ENCODE measurements at regions not wholly inside any gene's neighbourhood (a gene's known extent, or its start where the extent isn't known, plus 50 kb on each side); places are given as distances from the start of the nearest gene placed in this dataset.
A peak's percentile ranks its signal among the peaks of the same experiment; 100 is the strongest.

DNA sequence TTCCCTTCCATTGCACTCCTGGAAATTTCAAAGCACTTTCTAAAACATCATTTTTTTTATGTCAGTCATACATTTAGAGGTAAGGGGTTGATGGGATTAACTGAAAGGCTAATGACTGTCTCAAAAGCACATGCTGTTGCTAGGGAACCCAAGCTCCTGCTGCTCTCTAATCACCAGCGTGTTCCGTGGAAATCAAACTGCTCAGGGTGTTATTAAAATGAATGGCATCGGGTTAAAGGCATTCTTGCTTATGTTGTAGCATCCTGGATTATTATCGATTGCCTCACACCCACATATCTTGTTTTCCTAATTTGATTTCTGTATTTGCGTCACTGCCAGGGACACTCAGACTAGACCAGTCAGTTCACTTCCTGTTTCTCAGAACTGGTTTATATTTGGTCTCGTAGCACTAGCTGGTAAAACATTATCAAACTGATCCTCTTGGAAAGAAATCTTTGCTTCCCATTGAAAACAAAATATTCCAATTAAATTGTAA is 216.5 kb upstream of the MKLN1 start:
- dilution Hi-C loops (cut with MboI; ENCODE audit: extremely low pct_ligation_motif_present, low sequenced_read_pairs) = no loop called here
- H3K4me1 ChIP-seq (ENCODE audit: control insufficient read depth, extremely low read depth, insufficient read depth, low read length) = peaks cover 34% of the 10 kb centered on the region
- H4K20me1 ChIP-seq (replicated peaks; ENCODE audit: control insufficient read depth, extremely low read depth, insufficient read depth, low read length) = no peaks in the 10 kb centered on the region
- DNase-seq (ENCODE audit: low read depth, low spot score) (peak; percentile 91), FAIRE-seq (peak; percentile 83)
- no peaks in the 10 kb centered on the region for H3K36me3 ChIP-seq (ENCODE audit: control insufficient read depth in 2 of 2, extremely low read depth in 1 of 2, insufficient read depth in 2 of 2, low read length in 2 of 2)
- BruUV-seq (replicated peaks) = no TSS peak
- intact Hi-C loops (cut with micrococcal nuclease) = loop anchor here (1.0 to 2.0 kb wide), 3 partner anchors 124 to 370 kb away; partner anchors contain the start of gene MKLN1
- ChIA-PET CTCF (interaction anchor here (2.6 to 2.8 kb wide), 3 partner anchors 13 to 192 kb away, joined by 6 to 12 read pairs (median 7); no protein-coding TSS in a partner anchor), POLR2A (no interaction called here)
- no peaks in the 10 kb centered on the region for H3K9me1 ChIP-seq (replicated peaks; ENCODE audit: control insufficient read depth, extremely low read depth, insufficient read depth, low read length)
- TF ChIP-seq JUN (IDR thresholded peaks at IDR 0.05; ENCODE audit: borderline replicate concordance, insufficient read depth, insufficient read length, low read depth) (peak; percentile 61), EZH2 (IDR thresholded peaks at IDR 0.05; ENCODE audit: borderline replicate concordance, low read depth, low read length, severe bottlenecking) (no peak), FOS (IDR thresholded peaks at IDR 0.05; ENCODE audit: borderline replicate concordance, insufficient read depth, low read length) (peak; percentile 17)
- TF ChIP-seq, protein P1, sequence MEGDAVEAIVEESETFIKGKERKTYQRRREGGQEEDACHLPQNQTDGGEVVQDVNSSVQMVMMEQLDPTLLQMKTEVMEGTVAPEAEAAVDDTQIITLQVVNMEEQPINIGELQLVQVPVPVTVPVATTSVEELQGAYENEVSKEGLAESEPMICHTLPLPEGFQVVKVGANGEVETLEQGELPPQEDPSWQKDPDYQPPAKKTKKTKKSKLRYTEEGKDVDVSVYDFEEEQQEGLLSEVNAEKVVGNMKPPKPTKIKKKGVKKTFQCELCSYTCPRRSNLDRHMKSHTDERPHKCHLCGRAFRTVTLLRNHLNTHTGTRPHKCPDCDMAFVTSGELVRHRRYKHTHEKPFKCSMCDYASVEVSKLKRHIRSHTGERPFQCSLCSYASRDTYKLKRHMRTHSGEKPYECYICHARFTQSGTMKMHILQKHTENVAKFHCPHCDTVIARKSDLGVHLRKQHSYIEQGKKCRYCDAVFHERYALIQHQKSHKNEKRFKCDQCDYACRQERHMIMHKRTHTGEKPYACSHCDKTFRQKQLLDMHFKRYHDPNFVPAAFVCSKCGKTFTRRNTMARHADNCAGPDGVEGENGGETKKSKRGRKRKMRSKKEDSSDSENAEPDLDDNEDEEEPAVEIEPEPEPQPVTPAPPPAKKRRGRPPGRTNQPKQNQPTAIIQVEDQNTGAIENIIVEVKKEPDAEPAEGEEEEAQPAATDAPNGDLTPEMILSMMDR (IDR thresholded peaks at IDR 0.05; ENCODE audit: extremely low read depth in 1 of 2, insufficient read depth in 1 of 2, low read depth in 1 of 2, low read length in 2 of 2) = no peak
- H3K9me3 ChIP-seq (replicated peaks; ENCODE audit: control insufficient read depth, insufficient read depth, low read length) = no peaks in the 10 kb centered on the region
- H3K4me2 ChIP-seq (ENCODE audit: insufficient read depth, low read length) = peak overlapping the region; percentile 98
- H2AFZ ChIP-seq (ENCODE audit: low read depth, low read length) = no peak overlapping the region
- peaks cover 8% of the 10 kb centered on the region for H3K79me2 ChIP-seq (ENCODE audit: control insufficient read depth, insufficient read depth, low read length)
- peak overlapping the region; percentile 98 for H3K27ac ChIP-seq (ENCODE audit: insufficient read depth, low read depth, low read length)
- H3K9ac ChIP-seq (replicated peaks; ENCODE audit: extremely low read depth, insufficient read depth, low read length) = peak overlapping the region; percentile 98
- peak overlapping the region in 2 of 3 experiments; percentile 51 to 85 for H3K4me3 ChIP-seq (replicated peaks in 1 of 3; ENCODE audit: insufficient read depth in 1 of 3, low read depth in 1 of 3, low read length in 3 of 3)
- no peaks in the 10 kb centered on the region for H3K27me3 ChIP-seq (ENCODE audit: control insufficient read depth in 2 of 2, insufficient read depth in 2 of 2, low read length in 2 of 2)

DNA sequence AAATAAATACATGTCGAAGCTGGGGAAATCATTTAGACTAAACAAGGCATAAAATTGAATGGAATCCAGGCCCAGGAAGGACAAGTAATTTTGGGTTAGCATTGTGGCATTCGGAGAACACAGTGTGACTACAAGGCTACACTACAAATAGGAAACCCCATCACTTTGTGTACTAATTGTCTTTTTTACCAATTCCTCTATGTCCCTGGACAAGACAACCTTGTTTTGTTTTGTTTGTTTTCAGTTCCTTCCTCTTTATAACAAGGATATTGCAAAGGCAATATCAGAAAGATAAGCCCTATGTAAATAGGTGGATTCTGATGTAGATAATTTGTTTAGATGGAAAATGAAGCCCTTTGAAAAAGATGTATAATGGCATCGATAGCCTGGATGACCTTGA is 215.9 kb upstream of the MKLN1 start:
- intact Hi-C loops (cut with micrococcal nuclease) (loop anchor here (1.0 to 2.0 kb wide), 3 partner anchors 124 to 370 kb away; partner anchors contain the start of gene MKLN1), dilution Hi-C loops (cut with MboI; ENCODE audit: extremely low pct_ligation_motif_present, low sequenced_read_pairs) (no loop called here)
- H3K9me1 ChIP-seq (replicated peaks; ENCODE audit: control insufficient read depth, extremely low read depth, insufficient read depth, low read length) = no peaks in the 10 kb centered on the region
- peak overlapping the region; percentile 98 for H3K9ac ChIP-seq (replicated peaks; ENCODE audit: extremely low read depth, insufficient read depth, low read length)
- H4K20me1 ChIP-seq (replicated peaks; ENCODE audit: control insufficient read depth, extremely low read depth, insufficient read depth, low read length) = no peaks in the 10 kb centered on the region
- H3K4me2 ChIP-seq (ENCODE audit: insufficient read depth, low read length) = peak overlapping the region; percentile 98
- no peak for FAIRE-seq
- no TSS peak for BruUV-seq (replicated peaks)
- POLR2A ChIA-PET = no interaction called here
- H3K9me3 ChIP-seq (replicated peaks; ENCODE audit: control insufficient read depth, insufficient read depth, low read length) = no peaks in the 10 kb centered on the region
- CTCF ChIA-PET = interaction anchor here (2.6 kb wide), 1 partner anchor 12 kb away, joined by 6 read pairs; no protein-coding TSS in a partner anchor
- H3K27me3 ChIP-seq (ENCODE audit: control insufficient read depth in 2 of 2, insufficient read depth in 2 of 2, low read length in 2 of 2) = no peaks in the 10 kb centered on the region
- H3K4me3 ChIP-seq (replicated peaks in 1 of 3; ENCODE audit: insufficient read depth in 1 of 3, low read depth in 1 of 3, low read length in 3 of 3) = no peak overlapping the region
- no peak for DNase-seq (ENCODE audit: low read depth, low spot score)
- TF ChIP-seq, protein P1 (IDR thresholded peaks at IDR 0.05; ENCODE audit: extremely low read depth in 1 of 2, insufficient read depth in 1 of 2, low read depth in 1 of 2, low read length in 2 of 2) = no peak
- TF ChIP-seq GATA2 (IDR thresholded peaks at IDR 0.05; ENCODE audit: insufficient read depth, insufficient read length, low read depth, low read length) = no peak
- TF ChIP-seq EZH2 (IDR thresholded peaks at IDR 0.05; ENCODE audit: borderline replicate concordance, low read depth, low read length, severe bottlenecking) = no peak
- TF ChIP-seq, protein P2, sequence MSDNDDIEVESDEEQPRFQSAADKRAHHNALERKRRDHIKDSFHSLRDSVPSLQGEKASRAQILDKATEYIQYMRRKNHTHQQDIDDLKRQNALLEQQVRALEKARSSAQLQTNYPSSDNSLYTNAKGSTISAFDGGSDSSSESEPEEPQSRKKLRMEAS (IDR thresholded peaks at IDR 0.05; ENCODE audit: insufficient read depth, insufficient read length) = no peak
- no peak for TF ChIP-seq FOS (IDR thresholded peaks at IDR 0.05; ENCODE audit: borderline replicate concordance, insufficient read depth, low read length)
- TF ChIP-seq JUN (IDR thresholded peaks at IDR 0.05; ENCODE audit: borderline replicate concordance, insufficient read depth, insufficient read length, low read depth) = no peak
- no peak for TF ChIP-seq POLR2AphosphoS5 (IDR thresholded peaks at IDR 0.05; ENCODE audit: insufficient read depth, low read depth, low read length)
- no peak for TF ChIP-seq POLR2A (IDR thresholded peaks at IDR 0.05; ENCODE audit: low read depth, low read length)
- TF ChIP-seq MYC (IDR thresholded peaks at IDR 0.05; ENCODE audit: low read depth, low read length) = no peak
- peak overlapping the region; percentile 98 for H3K27ac ChIP-seq (ENCODE audit: insufficient read depth, low read depth, low read length)
- H3K36me3 ChIP-seq (ENCODE audit: control insufficient read depth in 2 of 2, extremely low read depth in 1 of 2, insufficient read depth in 2 of 2, low read length in 2 of 2) = no peaks in the 10 kb centered on the region
- peaks cover 8% of the 10 kb centered on the region for H3K79me2 ChIP-seq (ENCODE audit: control insufficient read depth, insufficient read depth, low read length)
- no peak overlapping the region for H2AFZ ChIP-seq (ENCODE audit: low read depth, low read length)
- peaks cover 34% of the 10 kb centered on the region for H3K4me1 ChIP-seq (ENCODE audit: control insufficient read depth, extremely low read depth, insufficient read depth, low read length)
